Upper lobe of right lung (tissue), 1 donor: ENCODE measurements at regions not wholly inside any gene's neighbourhood (a gene's known extent, or its start where the extent isn't known, plus 50 kb on each side); places are given as distances from the start of the nearest gene placed in this dataset.

Experiments used
- ATAC-seq: fragments of 200-7000 bp; cut with Tn5 transposase; one replicate; pipeline ENCODE4 v1.9.1; 2020; ENCODE audit warnings: mild to moderate bottlenecking, moderate library complexity
- DNase-seq: peaks from one replicate; pipeline ENCODE4 v3.0.0-alpha.2; 2020
- H3K27ac ChIP-seq: fragments of 200-600 bp; one replicate; pipeline ENCODE4 v1.8.0; 2022
- H3K27me3 ChIP-seq: fragments of 200-600 bp; one replicate; pipeline ENCODE4 v1.8.0; 2022; ENCODE audit warnings: mild to moderate bottlenecking
- H3K36me3 ChIP-seq: fragments of 200-600 bp; one replicate; pipeline ENCODE4 v1.8.0; 2022
- H3K4me1 ChIP-seq: fragments of 200-600 bp; one replicate; pipeline ENCODE4 v1.8.0; 2022
- H3K4me3 ChIP-seq: fragments of 200-600 bp; one replicate; pipeline ENCODE4 v1.8.0; 2022; ENCODE audit warnings: mild to moderate bottlenecking
- H3K9me3 ChIP-seq: fragments of 200-600 bp; one replicate; pipeline ENCODE4 v1.8.0; 2022
- CTCF ChIP-seq: fragments of 200-600 bp; IDR thresholded peaks from one replicate; pipeline ENCODE4 v1.8.0; 2022; ENCODE audit warnings: antibody characterized with exemption
- intact Hi-C: fragments of 100-400 bp; cut with DNase I; formaldehyde crosslinking; loops from one replicate; pipeline ENCODE4 v1.11.0; 2022
- donor health status: DM: no; HTN: yes; CAD: no; lungs with severe emphysema.

GRCh38 chr5:11992518-11992917 is 88.3 kb upstream of the CTNND2 start:
- no peak for ATAC-seq
- no peak for TF ChIP-seq CTCF

GRCh38 chr5:11985993-11986392 is 81.7 kb upstream of the CTNND2 start:
- no peak for DNase-seq
- H3K36me3 ChIP-seq = no peaks in the 10 kb centered on the region
- no peak overlapping the region for H3K27ac ChIP-seq
- H3K4me3 ChIP-seq = no peak overlapping the region
- H3K4me1 ChIP-seq = no peaks in the 10 kb centered on the region
- no peaks in the 10 kb centered on the region for H3K9me3 ChIP-seq
- no peak for ATAC-seq
- TF ChIP-seq CTCF = no peak
- intact Hi-C loops = no loop called here
- no peaks in the 10 kb centered on the region for H3K27me3 ChIP-seq

More at GRCh38 chr5:11992518-11992917, 88.3 kb upstream of the CTNND2 start:
- H3K27me3 ChIP-seq = no peaks in the 10 kb centered on the region
- H3K4me3 ChIP-seq = no peak overlapping the region
- DNase-seq = no peak
- intact Hi-C loops = no loop called here
- H3K36me3 ChIP-seq = no peaks in the 10 kb centered on the region
- H3K4me1 ChIP-seq = no peaks in the 10 kb centered on the region
- H3K9me3 ChIP-seq = no peaks in the 10 kb centered on the region
- no peak overlapping the region for H3K27ac ChIP-seq

- H3K27ac ChIP-seq = no peak overlapping the region
- no peak for DNase-seq
- no peaks in the 10 kb centered on the region for H3K36me3 ChIP-seq
- no peaks in the 10 kb centered on the region for H3K9me3 ChIP-seq
- no peak for TF ChIP-seq CTCF
- H3K4me3 ChIP-seq = no peak overlapping the region
- H3K27me3 ChIP-seq = no peaks in the 10 kb centered on the region
- no peaks in the 10 kb centered on the region for H3K4me1 ChIP-seq
- intact Hi-C loops = no loop called here
- ATAC-seq = no peak
Observed at GRCh38 chr5:11984196-11984595, 80.0 kb upstream of the CTNND2 start.

GRCh38 chr5:11981986-11982385 is 77.7 kb upstream of the CTNND2 start:
- DNase-seq = no peak
- intact Hi-C loops = no loop called here
- no peak for TF ChIP-seq CTCF
- ATAC-seq = no peak
- H3K9me3 ChIP-seq = no peaks in the 10 kb centered on the region
- no peaks in the 10 kb centered on the region for H3K27me3 ChIP-seq
- H3K4me1 ChIP-seq = no peaks in the 10 kb centered on the region
- H3K27ac ChIP-seq = no peak overlapping the region
- no peak overlapping the region for H3K4me3 ChIP-seq
- H3K36me3 ChIP-seq = no peaks in the 10 kb centered on the region

GRCh38 chr5:11977904-11978303 is 73.7 kb upstream of the CTNND2 start:
- Histone ChIP-seq H3K27me3 (no peaks in the 10 kb centered on the region), H3K4me1 (no peaks in the 10 kb centered on the region), H3K9me3 (no peaks in the 10 kb centered on the region), H3K27ac (no peak overlapping the region), H3K4me3 (no peak overlapping the region), H3K36me3 (no peaks in the 10 kb centered on the region)
- TF ChIP-seq CTCF = no peak
- DNase-seq (no peak), ATAC-seq (no peak)
- intact Hi-C loops = no loop called here

GRCh38 chr5:11973469-11973868 is 69.2 kb upstream of the CTNND2 start:
- TF ChIP-seq CTCF = no peak
- Histone ChIP-seq H3K4me3 (no peak overlapping the region), H3K9me3 (no peaks in the 10 kb centered on the region), H3K27me3 (no peaks in the 10 kb centered on the region), H3K36me3 (no peaks in the 10 kb centered on the region), H3K4me1 (no peaks in the 10 kb centered on the region), H3K27ac (no peak overlapping the region)
- DNase-seq (no peak), ATAC-seq (no peak)
- intact Hi-C loops = no loop called here
